Heart left ventricle (tissue), 13 donors: ENCODE measurements at regions not wholly inside any gene's neighbourhood (a gene's known extent, or its start where the extent isn't known, plus 50 kb on each side); places are given as distances from the start of the nearest gene placed in this dataset.

ENCODE experiments used
- CTCF ChIP-seq, 12 donors: fragments of 200-600 bp; sonication (generic) in 4 of 12; IDR thresholded peaks; one replicate each; pipeline versions ENCODE4 v1.5.0 to v1.8.0; 2018 to 2022; ENCODE audit warnings: antibody characterized with exemption in 12 of 12, mild to moderate bottlenecking in 5 of 12
- POLR2A ChIP-seq, 2 donors: fragments of 450-650 bp; IDR thresholded peaks; one replicate each; pipeline ENCODE4 v1.6.1; 2017; ENCODE audit warnings: antibody characterized with exemption in 2 of 2, mild to moderate bottlenecking in 2 of 2, moderate library complexity in 2 of 2
- donor health status: ischemic (EF 13 %, LVEDD 7.1; RV severe dilation, severe dysfunction).
- donor health status: DM: no; HTN: yes; CAD: no.
- donor health status: DM: no; HTN: no; CAD: no.
- donor health status: ischemic (EF 25% LVEDD 6.9; RV normal size, moderate dysfunction).
- donor health status: ischemic (EF 25% LVEDD 5.7; RV mildly dilated, moderate dysfunction).
- donor health status: ischemic (EF 35%, LVEDD 5.7; RV mildly dilated, moderate dysfunction).
- donor health status: nonischemic (EF 11% LVEDD 7.7; RV severe dilation, severe dysfunction).
- donor health status: DM: yes; HTN: yes; CAD: no.
- donor health status: PGD.
- donor health status: ischemic (EF 29% LVEDD 5.4; RV normal size, mild dysfunction).
- donor health status: nonischemic (EF 23%, LVEDD 6.1; RV moderate dilation, normal function).

- TF ChIP-seq CTCF (IDR thresholded peaks at IDR 0.05), result peak; percentile 74 to 94 (median 88)
- TF ChIP-seq POLR2A (IDR thresholded peaks at IDR 0.05), result no peak
Observed at GRCh38 chr1:66446261-66447001, 87.5 kb upstream of the SGIP1 start.
